ENCODE measurements at regions not wholly inside any gene's neighbourhood (a gene's known extent, or its start where the extent isn't known, plus 50 kb on each side); places are given as distances from the start of the nearest gene placed in this dataset.

DNA sequence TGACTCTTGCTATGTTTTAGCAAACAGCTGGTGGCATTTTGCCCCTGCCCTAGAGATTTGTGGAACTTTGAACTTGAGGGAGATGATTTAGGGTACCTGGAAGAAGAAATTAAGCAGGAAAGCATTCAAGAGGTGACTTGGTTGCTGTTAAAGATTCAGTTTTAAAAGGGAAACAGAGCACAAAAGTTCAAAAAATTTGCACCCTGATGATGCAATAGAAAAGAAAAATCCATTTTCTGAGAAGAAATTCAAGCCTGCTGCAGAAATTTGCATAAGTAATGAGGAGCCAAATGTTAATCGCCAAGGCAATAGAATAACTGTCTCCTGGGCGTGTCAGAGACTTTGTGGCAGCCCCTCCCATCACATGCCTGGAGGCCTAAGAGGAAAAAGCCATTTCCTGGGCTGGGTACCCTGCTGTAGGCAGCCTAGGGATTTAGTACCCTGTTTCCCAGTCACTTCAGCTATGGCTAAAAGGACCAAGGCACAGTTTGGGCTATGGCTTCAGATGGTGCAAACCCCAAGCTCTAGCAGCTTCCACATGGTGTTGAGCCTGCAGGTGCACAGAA, 958.5 kb upstream of the MIR17HG start (continued):
- no peak for TF ChIP-seq REST (IDR thresholded peaks at IDR 0.05)
- no peak for TF ChIP-seq GABPA (IDR thresholded peaks at IDR 0.05 in 1 of 2, conservative IDR thresholded peaks at IDR 0.05 in 1 of 2)
- TF ChIP-seq SP1 (IDR thresholded peaks at IDR 0.05), result no peak
- no peak for TF ChIP-seq JUND (IDR thresholded peaks at IDR 0.05)
- TF ChIP-seq TAF1 (conservative IDR thresholded peaks at IDR 0.05), result no peak
- TF ChIP-seq YY1 (IDR thresholded peaks at IDR 0.05), result no peak

DNA sequence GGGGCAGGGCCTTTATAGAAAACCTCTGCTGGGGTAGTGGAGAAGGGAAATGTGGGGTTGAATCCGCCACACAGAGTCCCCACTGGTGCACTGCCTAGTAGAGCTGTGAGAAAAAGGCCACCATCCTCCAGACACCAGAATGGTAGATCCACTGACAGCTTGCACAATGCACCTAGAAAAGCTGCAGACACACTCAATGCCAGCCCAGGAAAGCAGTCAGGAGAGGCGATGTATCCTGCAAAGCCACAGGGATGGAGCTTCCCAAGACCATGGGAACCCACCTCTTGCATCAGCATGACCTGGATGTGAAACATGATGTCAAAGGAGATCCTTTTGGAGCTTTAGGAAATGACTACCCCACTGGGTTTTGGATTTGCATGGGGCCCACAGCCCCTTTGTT, 958.0 kb upstream of the MIR17HG start:
- WGBS, result 89% methylated on average over 2 of the region's 2 CpGs
- H3K4me1 ChIP-seq (ENCODE audit: control insufficient read depth in 4 of 4, insufficient read depth in 4 of 4, low read length in 3 of 4), result no peaks in the 10 kb centered on the region
- no peak for TF ChIP-seq GABPA (IDR thresholded peaks at IDR 0.05 in 1 of 2, conservative IDR thresholded peaks at IDR 0.05 in 1 of 2)
- TF ChIP-seq NR2F2 (IDR thresholded peaks at IDR 0.05), result no peak
- TF ChIP-seq YY1 (IDR thresholded peaks at IDR 0.05), result no peak
- TF ChIP-seq RAD21 (IDR thresholded peaks at IDR 0.05), result no peak
- TF ChIP-seq SP1 (IDR thresholded peaks at IDR 0.05), result no peak
- TF ChIP-seq HNF4G (IDR thresholded peaks at IDR 0.05), result no peak
- no peak for TF ChIP-seq RXRA (IDR thresholded peaks at IDR 0.05)
- TF ChIP-seq FOXA1 (IDR thresholded peaks at IDR 0.05), result no peak
- no peak for TF ChIP-seq TAF1 (conservative IDR thresholded peaks at IDR 0.05)
- no peak for TF ChIP-seq EGR1 (IDR thresholded peaks at IDR 0.05; ENCODE audit: low read depth in 2 of 2)
- TF ChIP-seq, protein P1, sequence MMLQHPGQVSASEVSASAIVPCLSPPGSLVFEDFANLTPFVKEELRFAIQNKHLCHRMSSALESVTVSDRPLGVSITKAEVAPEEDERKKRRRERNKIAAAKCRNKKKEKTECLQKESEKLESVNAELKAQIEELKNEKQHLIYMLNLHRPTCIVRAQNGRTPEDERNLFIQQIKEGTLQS (IDR thresholded peaks at IDR 0.05), result no peak
- no peak for TF ChIP-seq HNF4A (conservative IDR thresholded peaks at IDR 0.05)
- TF ChIP-seq, protein P2, sequence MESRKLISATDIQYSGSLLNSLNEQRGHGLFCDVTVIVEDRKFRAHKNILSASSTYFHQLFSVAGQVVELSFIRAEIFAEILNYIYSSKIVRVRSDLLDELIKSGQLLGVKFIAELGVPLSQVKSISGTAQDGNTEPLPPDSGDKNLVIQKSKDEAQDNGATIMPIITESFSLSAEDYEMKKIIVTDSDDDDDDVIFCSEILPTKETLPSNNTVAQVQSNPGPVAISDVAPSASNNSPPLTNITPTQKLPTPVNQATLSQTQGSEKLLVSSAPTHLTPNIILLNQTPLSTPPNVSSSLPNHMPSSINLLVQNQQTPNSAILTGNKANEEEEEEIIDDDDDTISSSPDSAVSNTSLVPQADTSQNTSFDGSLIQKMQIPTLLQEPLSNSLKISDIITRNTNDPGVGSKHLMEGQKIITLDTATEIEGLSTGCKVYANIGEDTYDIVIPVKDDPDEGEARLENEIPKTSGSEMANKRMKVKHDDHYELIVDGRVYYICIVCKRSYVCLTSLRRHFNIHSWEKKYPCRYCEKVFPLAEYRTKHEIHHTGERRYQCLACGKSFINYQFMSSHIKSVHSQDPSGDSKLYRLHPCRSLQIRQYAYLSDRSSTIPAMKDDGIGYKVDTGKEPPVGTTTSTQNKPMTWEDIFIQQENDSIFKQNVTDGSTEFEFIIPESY (IDR thresholded peaks at IDR 0.05), result no peak
- TF ChIP-seq CTCF (IDR thresholded peaks at IDR 0.05; ENCODE audit: low read depth, low read length, missing input control), result no peak
- no peak for TF ChIP-seq REST (IDR thresholded peaks at IDR 0.05)
- H3K36me3 ChIP-seq (ENCODE audit: control insufficient read depth in 4 of 4, insufficient read depth in 3 of 4, low read depth in 1 of 4, low read length in 3 of 4), result no peaks in the 10 kb centered on the region
- no peak overlapping the region for H3K4me3 ChIP-seq (ENCODE audit: low read depth in 1 of 3, low read length in 3 of 3)
- peaks cover 0 to 3% (median 0%) of the 10 kb centered on the region in 4 donors for H3K9me3 ChIP-seq (ENCODE audit: control insufficient read depth in 4 of 4, low read length in 3 of 4)
- DNase-seq (ENCODE audit: low spot score), result no peak
- H3K27ac ChIP-seq (ENCODE audit: low read depth in 1 of 2, low read length in 2 of 2), result no peak overlapping the region
- H3K9ac ChIP-seq (ENCODE audit: low read depth in 1 of 2, low read length in 2 of 2), result no peak overlapping the region
- H3K27me3 ChIP-seq (ENCODE audit: control insufficient read depth in 4 of 4, insufficient read depth in 4 of 4, low read length in 3 of 4), result no peaks in the 10 kb centered on the region

All from liver (tissue), 8 donors.